ENCODE measurements at regions not wholly inside any gene's neighbourhood (a gene's known extent, or its start where the extent isn't known, plus 50 kb on each side); places are given as distances from the start of the nearest gene placed in this dataset.

GRCh38 chr14:65304963-65305362 is 107.6 kb upstream of the FUT8 start:
- H2BK20ac ChIP-seq (ENCODE audit: low read depth, low read length): peak overlapping the region; percentile 20; the same call in 1 of the 2 replicates
- no peaks in the 10 kb centered on the region for H3K36me3 ChIP-seq (ENCODE audit: control insufficient read depth, insufficient read depth, low read length)
- no peak overlapping the region for H3K27ac ChIP-seq (ENCODE audit: insufficient read depth, low read length)
- no peak overlapping the region for H2BK15ac ChIP-seq (ENCODE audit: low read depth, low read length)
- no peak overlapping the region for H2AK9ac ChIP-seq (replicated peaks; ENCODE audit: low read depth, low read length, poor library complexity)
- ChIA-PET POLR2A (ENCODE audit: unreplicated experiment) (no interaction called here), CTCF (interaction anchor here (0.5 kb wide), 1 partner anchor 18 kb away, joined by 4 read pairs; no protein-coding TSS in a partner anchor)
- ATAC-seq (ENCODE audit: low read depth) (no peak), DNase-seq (no peak)
- no peak overlapping the region for H3K4me2 ChIP-seq (ENCODE audit: low read depth, low read length)
- no peak overlapping the region for H4K91ac ChIP-seq (ENCODE audit: insufficient read depth, low read depth, low read length)
- H2AK5ac ChIP-seq (ENCODE audit: low read depth, low read length): no peak overlapping the region
- H3K9me1 ChIP-seq (ENCODE audit: insufficient read depth, low read length): no peaks in the 10 kb centered on the region
- BruUV-seq (replicated peaks): no TSS peak
- H3K4ac ChIP-seq (ENCODE audit: low read depth, low read length): no peak overlapping the region
- H3K4me3 ChIP-seq (ENCODE audit: insufficient read depth, low read depth, low read length): no peak overlapping the region
- H2BK5ac ChIP-seq (ENCODE audit: low read depth, low read length, poor library complexity, severe bottlenecking): no peak overlapping the region
- H3K14ac ChIP-seq (replicated peaks; ENCODE audit: low read depth, low read length): no peak overlapping the region
- no peaks in the 10 kb centered on the region for H3K9me3 ChIP-seq (ENCODE audit: control insufficient read depth, insufficient read depth, low read length)
- H2AFZ ChIP-seq (replicated peaks; ENCODE audit: low read length, poor library complexity): peak overlapping the region; percentile 53
- no peak overlapping the region for H3K9ac ChIP-seq (ENCODE audit: low read depth, low read length)
- in situ Hi-C loops (cut with MboI; ENCODE audit: low sequenced_read_pairs) (no loop called here), intact Hi-C loops (cut with micrococcal nuclease) (no loop called here), dilution Hi-C loops (cut with HindIII; ENCODE audit: low sequenced_read_pairs, unreplicated experiment) (no loop called here)
- TF ChIP-seq, protein P1, sequence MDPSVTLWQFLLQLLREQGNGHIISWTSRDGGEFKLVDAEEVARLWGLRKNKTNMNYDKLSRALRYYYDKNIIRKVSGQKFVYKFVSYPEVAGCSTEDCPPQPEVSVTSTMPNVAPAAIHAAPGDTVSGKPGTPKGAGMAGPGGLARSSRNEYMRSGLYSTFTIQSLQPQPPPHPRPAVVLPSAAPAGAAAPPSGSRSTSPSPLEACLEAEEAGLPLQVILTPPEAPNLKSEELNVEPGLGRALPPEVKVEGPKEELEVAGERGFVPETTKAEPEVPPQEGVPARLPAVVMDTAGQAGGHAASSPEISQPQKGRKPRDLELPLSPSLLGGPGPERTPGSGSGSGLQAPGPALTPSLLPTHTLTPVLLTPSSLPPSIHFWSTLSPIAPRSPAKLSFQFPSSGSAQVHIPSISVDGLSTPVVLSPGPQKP (IDR thresholded peaks at IDR 0.05; ENCODE audit: borderline replicate concordance, low read depth, low read length): no peak
- TF ChIP-seq BHLHE40 (IDR thresholded peaks at IDR 0.05; ENCODE audit: low read depth, low read length): no peak
- TF ChIP-seq CTCF (conservative IDR thresholded peaks at IDR 0.05; ENCODE audit: low read depth, low read length): no peak
- TF ChIP-seq RAD21 (IDR thresholded peaks at IDR 0.05; ENCODE audit: low read length): no peak
- TF ChIP-seq NFE2L2 (IDR thresholded peaks at IDR 0.05; ENCODE audit: low read depth, low read length): no peak
- TF ChIP-seq SMC3 (IDR thresholded peaks at IDR 0.05; ENCODE audit: low read depth, low read length): no peak
- no peak for TF ChIP-seq FOS (IDR thresholded peaks at IDR 0.05; ENCODE audit: low read depth, low read length)
- no peak for TF ChIP-seq CEBPB (IDR thresholded peaks at IDR 0.05; ENCODE audit: low read depth, low read length)
- TF ChIP-seq CHD1 (IDR thresholded peaks at IDR 0.05; ENCODE audit: low read depth, low read length): no peak
- TF ChIP-seq RFX5 (IDR thresholded peaks at IDR 0.05; ENCODE audit: low read depth, low read length): no peak
- TF ChIP-seq MAFK (IDR thresholded peaks at IDR 0.05; ENCODE audit: low read depth, low read length): no peak
- TF ChIP-seq, protein P2, sequence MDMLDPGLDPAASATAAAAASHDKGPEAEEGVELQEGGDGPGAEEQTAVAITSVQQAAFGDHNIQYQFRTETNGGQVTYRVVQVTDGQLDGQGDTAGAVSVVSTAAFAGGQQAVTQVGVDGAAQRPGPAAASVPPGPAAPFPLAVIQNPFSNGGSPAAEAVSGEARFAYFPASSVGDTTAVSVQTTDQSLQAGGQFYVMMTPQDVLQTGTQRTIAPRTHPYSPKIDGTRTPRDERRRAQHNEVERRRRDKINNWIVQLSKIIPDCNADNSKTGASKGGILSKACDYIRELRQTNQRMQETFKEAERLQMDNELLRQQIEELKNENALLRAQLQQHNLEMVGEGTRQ (IDR thresholded peaks at IDR 0.05; ENCODE audit: low read depth, low read length): no peak
- TF ChIP-seq MAZ (IDR thresholded peaks at IDR 0.05; ENCODE audit: borderline replicate concordance, low read depth, low read length): no peak
- TF ChIP-seq POLR2A (IDR thresholded peaks at IDR 0.05; ENCODE audit: low read depth, low read length): no peak
- TF ChIP-seq MXI1 (IDR thresholded peaks at IDR 0.05; ENCODE audit: borderline replicate concordance, low read depth, low read length): no peak
- TF ChIP-seq RCOR1 (IDR thresholded peaks at IDR 0.05; ENCODE audit: insufficient replicate concordance, low read length): no peak
- H2BK120ac ChIP-seq (ENCODE audit: low read depth, low read length): no peak overlapping the region
- H4K5ac ChIP-seq (ENCODE audit: low read depth, low read length): no peak overlapping the region
- no peak overlapping the region for H3K18ac ChIP-seq (ENCODE audit: low read depth, low read length)
- no peaks in the 10 kb centered on the region for H3K79me1 ChIP-seq (ENCODE audit: low read depth in 1 of 2, low read length in 2 of 2)
- no CpG with 5 or more reads among the region's 2 CpGs for whole genome bisulfite sequencing, 2 experiments (ENCODE audit: extremely low coverage in 2 of 2, insufficient read length in 1 of 2)
- H3K56ac ChIP-seq (ENCODE audit: extremely low read depth, insufficient read depth, low read length): no peak overlapping the region
- H3K4me1 ChIP-seq (ENCODE audit: control insufficient read depth, insufficient read depth, low read length): peaks cover 3% of the 10 kb centered on the region; the same call in 1 of the 2 replicates
- H4K8ac ChIP-seq (ENCODE audit: low read depth in 2 of 2, low read length in 2 of 2): 0 out of 4 replicates have a peak overlapping the region, but pooled peaks of 1 of the 2 experiments have one; percentile 27
- H4K20me1 ChIP-seq (ENCODE audit: insufficient read depth, low read length): no peaks in the 10 kb centered on the region
- no peaks in the 10 kb centered on the region for H3K27me3 ChIP-seq (ENCODE audit: control insufficient read depth, insufficient read depth, low read length)
- no peak overlapping the region for H3K23ac ChIP-seq (ENCODE audit: low read depth, low read length)

Measured in IMR-90 (cell line).